Islet of Langerhans (tissue), 1 donor: ENCODE measurements at regions not wholly inside any gene's neighbourhood (a gene's known extent, or its start where the extent isn't known, plus 50 kb on each side); places are given as distances from the start of the nearest gene placed in this dataset.

ENCODE experiments used
- FAIRE-seq: peaks from one replicate; lab custom pipeline; 2011; peaks lifted over from hg19 to GRCh38; lab: Jason Lieb, UNC

- FAIRE-seq: no peak
Observed at GRCh38 chr16:51716195-51716594, 565.1 kb upstream of the SALL1 start.

GRCh38 chr16:51713502-51713901, 562.4 kb upstream of the SALL1 start:
- FAIRE-seq: no peak

GRCh38 chr16:51710905-51711563, 560.0 kb upstream of the SALL1 start:
- no peak for FAIRE-seq

DNA sequence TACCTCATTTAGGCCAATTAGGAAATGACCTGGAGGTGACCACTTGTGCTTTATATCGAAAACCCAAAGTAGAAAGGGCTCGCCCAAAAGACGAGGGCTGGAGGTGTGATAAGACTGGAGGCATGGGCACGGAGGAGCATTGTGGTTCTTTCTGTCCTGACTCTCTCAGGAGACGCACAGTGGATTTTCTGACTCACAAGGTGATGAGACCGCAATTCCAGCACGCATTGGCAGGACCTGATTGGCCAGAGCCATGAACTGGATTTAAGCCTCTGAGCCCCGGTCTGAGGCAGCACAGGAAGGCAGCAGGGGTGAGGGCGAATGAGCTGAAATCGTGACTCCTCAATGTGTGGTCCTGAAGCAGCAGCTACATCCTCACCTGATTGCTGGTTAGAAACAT, 559.1 kb upstream of the SALL1 start:
- FAIRE-seq: no peak

DNA sequence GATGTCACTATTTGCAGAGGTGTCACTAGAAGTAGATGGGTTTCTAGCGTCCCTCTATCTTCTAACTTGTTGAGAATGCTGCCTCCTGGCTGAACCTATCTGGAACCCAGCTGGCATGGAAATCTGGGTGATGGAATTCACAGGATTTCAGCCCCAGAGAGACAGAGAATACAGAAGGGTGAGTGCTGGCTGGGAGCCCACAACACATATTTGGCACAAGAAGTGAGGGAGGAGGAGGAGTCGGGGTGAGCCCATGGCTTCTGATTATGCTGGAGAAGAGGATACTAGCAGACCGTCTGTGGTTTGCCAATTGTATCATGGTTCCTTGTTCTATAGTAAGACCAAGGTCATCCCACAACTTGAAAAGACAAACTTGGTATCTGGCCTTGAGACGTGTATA, 557.8 kb upstream of the SALL1 start:
- no peak for FAIRE-seq

DNA sequence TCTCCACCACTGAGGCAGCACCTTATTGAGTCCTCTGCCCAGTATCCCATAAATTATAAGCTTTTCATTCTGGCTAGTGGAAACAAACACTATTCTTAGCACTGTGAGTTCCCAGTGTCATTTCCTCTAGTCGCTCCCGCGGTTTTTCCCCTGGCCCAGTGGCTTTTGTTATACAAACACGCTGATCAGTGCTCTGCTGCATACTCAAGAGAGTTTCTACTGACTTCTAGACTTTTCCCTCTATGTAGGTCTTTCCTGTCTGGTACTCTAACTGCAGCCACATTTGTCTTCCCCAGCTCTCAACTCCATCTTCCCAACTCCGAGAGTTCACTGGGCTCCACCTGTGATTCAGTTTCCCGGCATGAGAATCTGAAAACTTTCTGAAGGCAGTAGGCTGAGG, 556.6 kb upstream of the SALL1 start:
- FAIRE-seq: no peak

- no peak for FAIRE-seq
Observed at GRCh38 chr16:51705142-51705541, 554.1 kb upstream of the SALL1 start.

GRCh38 chr16:51701025-51701424, 550.0 kb upstream of the SALL1 start:
- FAIRE-seq: no peak

- FAIRE-seq: no peak
Observed at GRCh38 chr16:51699686-51700396, 548.8 kb upstream of the SALL1 start.

DNA sequence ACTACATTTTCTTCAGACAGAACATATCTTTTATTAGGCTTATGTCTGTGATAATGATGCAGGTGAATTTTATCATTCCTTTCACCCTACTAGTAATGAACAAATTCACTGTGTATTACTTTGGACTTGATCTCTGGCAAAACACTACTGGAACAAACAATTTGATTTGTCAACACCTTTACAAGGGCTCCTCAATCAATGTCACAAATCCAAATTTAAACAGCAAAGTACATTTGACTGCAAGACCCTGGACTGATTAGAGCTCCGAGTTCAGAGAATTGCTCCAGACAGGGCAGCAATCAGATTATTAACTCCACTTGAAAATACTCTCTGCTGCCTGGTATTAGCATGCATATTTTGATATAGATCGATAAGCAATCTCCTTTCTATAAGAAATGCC, 547.6 kb upstream of the SALL1 start:
- FAIRE-seq: no peak

GRCh38 chr16:51697454-51697853, 546.4 kb upstream of the SALL1 start:
- FAIRE-seq: no peak

- no peak for FAIRE-seq
Observed at GRCh38 chr16:51696376-51696775, 545.3 kb upstream of the SALL1 start.

GRCh38 chr16:51691109-51691508, 540.0 kb upstream of the SALL1 start:
- no peak for FAIRE-seq

DNA sequence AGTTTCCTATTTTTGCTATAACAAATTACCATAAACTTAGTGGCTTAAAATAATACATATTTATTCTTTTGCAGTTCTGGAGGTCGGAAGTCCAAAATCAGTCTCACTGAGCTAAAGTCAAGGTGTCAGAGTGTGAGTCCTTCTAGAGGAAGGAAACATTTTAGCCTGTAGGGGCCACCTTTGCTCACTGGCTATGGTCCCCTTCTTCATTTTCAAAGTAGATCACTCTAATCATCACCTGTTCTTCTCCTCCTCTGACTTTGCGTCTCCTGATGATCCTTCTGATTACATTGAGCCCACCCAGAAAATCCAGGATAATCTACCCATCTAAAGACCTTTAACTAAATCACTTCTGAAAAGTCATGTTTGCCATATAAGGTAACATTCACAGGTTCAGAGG, 534.4 kb upstream of the SALL1 start:
- FAIRE-seq: no peak

- no peak for FAIRE-seq
Observed at GRCh38 chr16:51683882-51684281, 532.8 kb upstream of the SALL1 start.

DNA sequence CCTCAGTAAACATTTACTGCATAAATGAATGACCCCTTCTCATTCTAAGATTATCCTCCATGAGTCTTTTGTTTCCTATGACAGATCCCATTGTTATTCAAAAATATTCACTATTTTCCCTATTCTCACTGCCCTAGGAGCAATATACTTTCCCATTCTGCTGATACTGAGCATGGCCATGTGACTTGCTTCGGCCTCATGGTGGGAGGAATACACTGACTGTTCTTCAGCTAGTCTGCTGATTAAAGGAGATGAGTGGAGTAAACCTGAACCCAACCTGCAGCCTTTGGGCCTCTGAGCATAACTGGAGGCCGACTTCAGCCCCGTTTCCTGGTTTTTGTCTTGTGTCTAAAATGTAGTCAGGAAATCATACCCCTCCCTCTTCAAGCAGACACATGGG, 531.8 kb upstream of the SALL1 start:
- FAIRE-seq: no peak

DNA sequence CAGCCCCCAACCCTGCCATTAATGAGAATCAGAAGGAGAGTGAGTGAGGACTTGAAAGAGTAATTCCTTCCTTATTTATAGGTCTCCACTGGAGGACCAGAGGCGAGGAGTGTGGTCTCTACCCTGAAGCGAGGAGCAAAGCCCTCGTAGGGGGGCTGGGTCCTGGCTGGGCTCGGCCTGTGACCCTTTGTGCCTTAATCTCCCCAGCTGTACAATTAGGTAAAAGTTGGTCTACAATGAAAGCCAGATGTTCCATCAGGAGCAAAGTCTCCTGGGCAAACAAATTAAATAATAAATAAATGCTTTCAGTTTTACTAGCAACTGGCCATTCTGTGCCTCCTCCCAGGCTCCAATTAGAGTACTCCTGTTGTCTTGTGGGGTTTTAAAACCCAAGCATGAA, 523.5 kb upstream of the SALL1 start:
- FAIRE-seq: no peak

DNA sequence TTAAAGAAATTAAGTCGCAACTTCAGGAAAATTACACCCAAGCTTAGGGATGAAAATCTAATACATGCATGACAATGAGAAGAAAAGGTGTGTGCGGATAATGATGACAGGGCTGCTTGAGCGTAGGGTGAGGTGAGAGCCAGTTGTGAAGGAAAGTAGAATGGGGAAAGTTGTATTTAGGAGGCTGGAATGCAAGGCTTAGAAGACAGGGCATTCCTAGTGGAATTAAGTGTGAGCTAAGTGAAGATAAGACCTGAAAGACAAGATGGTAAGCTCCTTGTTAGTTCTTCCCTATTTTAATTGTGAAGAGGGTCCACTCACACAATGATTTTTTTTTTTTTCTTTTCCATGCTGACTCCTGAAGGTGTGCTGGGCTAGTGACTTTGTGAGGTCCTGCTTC, 519.5 kb upstream of the SALL1 start:
- FAIRE-seq: no peak

DNA sequence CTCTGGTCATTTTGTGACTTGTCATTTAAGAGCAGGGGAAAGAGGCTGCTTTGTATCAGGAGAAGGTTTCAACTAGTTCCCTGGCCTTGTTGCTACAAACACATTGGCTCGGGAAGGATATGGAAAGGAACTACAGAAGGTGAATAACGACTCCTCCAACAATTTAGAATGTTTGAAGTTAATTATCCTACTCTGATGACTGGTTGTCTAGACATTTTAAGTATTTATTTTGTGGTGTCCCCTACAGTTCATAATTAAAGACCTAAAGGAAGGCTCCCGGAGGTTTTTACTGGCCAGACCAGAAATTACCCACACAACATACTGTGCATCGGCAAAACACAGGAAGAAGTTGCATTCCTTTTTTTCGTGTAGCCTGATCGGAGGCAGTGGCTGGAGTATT, 515.8 kb upstream of the SALL1 start:
- FAIRE-seq: no peak

GRCh38 chr16:51666074-51666473, 515.0 kb upstream of the SALL1 start:
- FAIRE-seq: no peak

GRCh38 chr16:51665436-51665998, 514.4 kb upstream of the SALL1 start:
- FAIRE-seq: no peak

- no peak for FAIRE-seq
Observed at GRCh38 chr16:51658531-51658930, 507.5 kb upstream of the SALL1 start.

GRCh38 chr16:51657848-51658247, 506.8 kb upstream of the SALL1 start:
- no peak for FAIRE-seq

- no peak for FAIRE-seq
Observed at GRCh38 chr16:51655249-51655648, 504.2 kb upstream of the SALL1 start.
